Stimulated activated CD4-positive, alpha-beta T cell treated with anti-CD3 and anti-CD28 coated beads, Interleukin-12 subunit alpha, Interleukin-12 subunit beta, amount 100 ng/mL, for 24 hours (primary cell): ENCODE measurements at regions not wholly inside any gene's neighbourhood (a gene's known extent, or its start where the extent isn't known, plus 50 kb on each side); places are given as distances from the start of the nearest gene placed in this dataset.
"Not testable (repeated sequence)": the region's sequence is repeated elsewhere in the genome, so short reads cannot be mapped to it uniquely, and the experiment has no call there.

ENCODE experiments used
- DNase-seq, 2 experiments: peaks; one replicate each; pipeline ENCODE4 v3.0.0-alpha.2; 2020; ENCODE audit warnings: low read depth in 2 of 2

DNA sequence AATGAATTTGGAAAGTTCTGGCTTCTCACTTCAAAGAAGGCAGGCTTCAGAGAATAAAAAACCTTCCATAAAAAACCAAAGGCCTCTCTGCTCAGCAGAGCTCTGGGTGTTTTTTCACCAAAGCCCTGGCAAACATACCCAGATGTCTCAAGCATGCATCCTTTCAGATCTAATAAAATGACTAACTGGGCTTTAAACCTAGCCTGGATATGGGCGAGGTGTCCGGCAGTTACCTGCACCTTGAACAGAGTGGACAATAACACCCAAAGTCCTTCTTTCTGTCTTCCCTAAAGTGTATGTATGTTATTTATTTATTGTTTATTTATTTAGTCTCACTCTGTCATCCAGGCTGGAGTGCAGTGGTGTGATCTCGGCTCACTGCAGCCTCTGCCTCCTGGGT is 469.3 kb downstream of the XYLT1 start:
- DNase-seq = no peak

DNA sequence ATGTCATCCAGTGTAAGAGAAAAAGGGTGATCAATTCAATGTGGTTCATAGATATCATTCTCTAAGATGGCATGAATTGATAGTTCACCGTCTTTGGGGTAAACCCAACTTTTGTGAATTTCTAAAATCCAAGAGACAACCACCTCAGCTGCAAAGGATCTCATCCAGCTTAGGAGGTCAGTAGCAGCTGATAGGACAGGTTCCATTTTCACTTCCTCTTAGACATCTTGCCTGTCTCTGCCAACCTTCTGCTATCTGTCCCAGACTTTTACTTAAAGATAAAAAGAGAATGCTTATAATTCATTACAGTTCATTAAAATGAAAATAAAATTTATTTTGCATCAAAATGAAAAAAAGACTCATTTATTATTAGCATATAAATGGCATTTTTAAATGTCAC is 468.2 kb downstream of the XYLT1 start:
- DNase-seq = no peak

DNA sequence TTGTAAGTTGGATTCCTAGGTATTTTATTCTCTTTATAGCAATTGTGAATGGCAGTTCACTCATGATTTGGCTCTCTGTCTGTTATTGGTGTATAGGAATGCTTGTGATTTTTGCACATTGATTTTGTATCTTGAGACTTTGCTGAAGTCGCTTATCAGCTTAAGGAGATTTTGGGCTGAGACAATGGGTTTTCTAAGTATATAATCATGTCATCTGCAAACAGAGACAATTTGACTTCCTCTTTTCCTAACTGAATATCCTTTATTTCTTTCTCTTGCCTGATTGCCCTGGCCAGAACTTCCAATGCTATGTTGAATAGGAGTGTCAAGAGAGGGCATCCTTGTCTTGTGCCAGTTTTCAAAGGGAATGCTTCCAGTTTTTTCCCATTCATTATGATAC is 464.8 kb downstream of the XYLT1 start:
- DNase-seq = not testable (repeated sequence)

DNA sequence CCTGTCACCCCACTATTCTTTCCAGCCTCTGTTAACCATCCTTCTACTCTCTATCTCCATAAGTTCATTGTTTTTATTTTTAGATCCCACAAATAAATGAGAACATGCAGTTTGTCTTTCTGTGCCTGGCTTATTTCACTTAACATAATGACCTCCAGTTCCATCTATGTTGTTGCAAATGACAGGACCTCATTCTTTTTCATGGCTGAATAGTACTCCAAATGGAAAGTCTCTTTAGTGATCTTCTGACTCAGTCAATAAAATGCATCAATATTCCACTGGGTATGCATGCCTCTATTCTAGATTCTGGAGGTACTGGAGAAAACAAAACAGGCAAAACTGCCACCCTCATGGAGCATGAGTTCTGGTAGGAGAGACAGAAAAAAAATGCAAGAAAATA is 459.0 kb downstream of the XYLT1 start:
- DNase-seq = no peak

DNA sequence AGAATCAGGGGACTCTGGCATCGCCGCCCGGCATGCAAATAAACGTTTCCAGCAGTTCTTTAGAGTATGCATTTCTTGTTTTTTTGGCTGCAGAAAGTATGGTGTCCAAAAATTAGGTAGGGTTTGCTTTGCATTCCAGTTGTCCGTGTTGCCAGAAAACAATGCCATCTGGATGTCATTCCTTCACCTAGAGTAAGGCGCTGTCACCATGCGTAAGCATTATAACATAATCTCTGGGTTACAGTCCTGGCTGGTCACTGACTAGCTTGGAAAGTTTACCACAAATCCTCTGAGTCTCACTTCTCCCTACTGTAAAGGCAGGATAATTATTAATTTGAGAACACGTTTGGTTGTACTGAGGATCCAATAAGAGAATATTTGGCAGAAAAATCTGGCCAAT is 457.7 kb downstream of the XYLT1 start:
- DNase-seq = no peak

DNA sequence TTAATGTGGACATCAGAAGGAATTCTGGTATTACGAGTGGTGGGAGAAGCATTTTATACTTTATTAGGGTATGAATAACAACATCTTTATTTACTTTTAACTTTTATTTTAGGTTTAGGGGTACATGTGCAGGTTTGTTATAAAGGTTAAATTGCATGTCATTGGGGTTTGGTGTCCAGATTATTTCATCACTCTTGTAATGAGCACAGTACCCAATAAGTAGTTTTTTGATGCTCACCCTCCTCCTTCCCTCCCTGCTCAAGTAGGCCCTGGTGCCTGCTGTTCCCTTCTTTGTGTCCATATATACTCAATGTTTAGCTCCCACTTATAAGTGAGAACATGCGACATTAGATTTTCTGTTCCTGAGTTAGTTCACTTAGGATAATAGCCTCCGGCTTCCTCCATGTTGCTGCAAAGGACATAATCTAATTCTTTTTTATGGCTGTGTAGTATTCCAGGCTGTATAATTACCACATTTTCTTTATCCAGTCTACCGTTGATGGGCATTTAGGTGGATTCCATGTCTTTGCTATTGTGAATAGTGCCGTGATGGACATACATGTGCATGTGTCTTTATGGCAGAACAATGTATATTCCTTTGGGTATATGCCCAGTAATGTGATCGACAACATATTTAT is 456.2 kb downstream of the XYLT1 start:
- no peak for DNase-seq

DNA sequence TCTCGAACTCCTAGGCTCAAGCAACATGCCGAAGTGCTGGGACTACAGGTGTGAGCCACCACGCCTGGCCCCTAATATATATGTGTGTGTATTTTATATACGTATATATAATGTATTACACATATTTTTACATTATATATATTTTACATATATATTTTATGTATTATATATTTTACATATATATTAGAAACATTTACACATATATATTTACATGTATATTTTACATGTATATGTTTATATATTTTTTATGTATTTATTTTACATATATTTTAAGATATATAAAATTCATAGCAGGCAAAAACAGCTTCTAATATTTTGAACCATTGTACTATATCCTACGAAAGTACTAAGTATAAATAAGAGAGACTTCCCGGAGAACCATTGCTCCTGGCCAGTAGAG is 455.1 kb downstream of the XYLT1 start:
- DNase-seq = no peak

DNA sequence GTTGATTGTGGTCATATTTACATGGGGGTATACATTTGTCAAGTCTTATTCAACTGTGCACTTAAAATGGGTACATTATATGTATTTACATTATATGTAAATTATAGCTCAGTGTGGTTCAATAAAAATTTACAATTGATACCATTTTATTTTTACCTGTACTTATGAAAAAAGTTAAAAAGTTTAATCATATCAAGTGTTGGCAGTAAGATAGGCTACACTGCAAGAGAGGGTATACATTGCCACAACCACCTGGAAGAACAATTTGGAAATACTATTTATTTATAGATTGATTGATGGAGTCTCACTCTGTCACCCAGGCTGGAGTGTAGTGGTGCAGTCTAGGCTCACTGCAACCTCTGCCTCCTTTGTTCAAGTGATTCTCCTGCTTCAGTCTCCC is 453.3 kb downstream of the XYLT1 start:
- DNase-seq = no peak

DNA sequence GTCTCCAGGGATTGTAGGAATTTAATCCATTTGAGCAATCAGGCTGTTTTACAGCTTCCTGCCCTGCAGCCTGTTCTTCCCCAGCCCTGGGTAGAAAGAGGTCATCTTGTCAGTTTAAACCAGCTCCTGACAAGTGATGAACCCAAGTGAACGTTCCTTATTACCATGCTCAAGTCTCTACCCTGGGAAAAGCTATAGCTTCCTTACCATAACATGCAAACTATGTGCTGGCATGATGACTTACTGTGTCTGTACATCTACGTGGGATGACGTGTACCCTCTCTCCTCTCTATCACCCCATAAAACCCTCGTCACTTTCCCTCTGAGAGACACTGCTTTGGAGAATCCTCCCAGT is 452.2 kb downstream of the XYLT1 start:
- no peak for DNase-seq

DNA sequence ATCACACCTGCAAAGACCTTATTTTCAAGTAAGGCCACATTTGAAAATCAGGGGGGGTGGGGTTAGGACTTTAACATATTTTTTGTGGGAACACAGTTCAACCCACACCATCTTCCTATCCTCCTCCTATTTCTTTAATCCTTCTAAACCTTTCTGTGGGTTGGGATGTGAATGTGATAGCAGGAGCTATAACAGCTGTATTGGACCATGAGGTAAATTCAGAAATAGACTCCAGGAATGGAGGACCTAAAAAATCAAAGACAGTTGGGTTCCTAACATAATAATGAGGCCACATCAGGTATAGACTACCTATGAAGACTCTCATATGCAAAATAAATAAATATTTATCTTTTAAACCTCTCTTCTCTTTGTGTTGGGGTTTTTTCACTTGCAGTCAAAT is 451.4 kb downstream of the XYLT1 start:
- no peak for DNase-seq

DNA sequence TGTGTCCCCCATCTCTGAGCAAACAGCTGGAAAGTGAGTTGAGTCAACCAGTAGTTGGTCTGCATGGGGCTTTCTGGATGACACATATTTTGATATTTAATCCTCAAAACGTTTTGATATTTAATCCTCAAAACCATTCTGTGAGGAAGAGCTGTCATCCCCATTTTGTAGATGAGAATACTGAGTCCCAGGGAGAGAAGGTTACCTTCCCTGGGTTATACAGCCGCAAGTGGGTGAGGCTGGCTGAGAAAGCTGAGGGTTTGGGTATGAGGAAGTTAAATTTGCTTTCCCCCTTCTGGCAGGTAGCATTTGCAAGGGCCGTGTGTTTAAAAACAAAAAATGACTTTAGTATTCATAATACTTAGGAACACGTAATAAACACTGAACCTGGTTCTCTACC is 447.2 kb downstream of the XYLT1 start:
- DNase-seq = no peak

DNA sequence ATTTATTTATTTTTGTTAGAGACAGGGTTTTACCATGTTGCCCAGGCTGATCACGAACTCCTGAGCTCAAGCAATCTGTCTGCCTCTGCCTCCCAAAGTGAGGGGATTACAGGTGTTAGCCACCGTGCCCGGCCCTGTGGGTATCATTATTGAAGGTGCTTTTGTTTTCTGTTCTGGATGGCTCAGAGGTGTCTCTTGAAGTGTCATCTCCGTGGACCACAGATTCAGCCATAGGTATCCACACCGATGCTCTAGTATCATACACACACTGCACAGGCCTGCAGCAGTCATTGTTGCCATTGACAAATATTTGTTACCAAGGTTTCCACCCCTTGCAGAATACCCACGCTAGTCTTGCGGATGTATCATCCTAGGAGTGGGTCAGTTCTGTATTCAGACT is 446.2 kb downstream of the XYLT1 start:
- no peak for DNase-seq

DNA sequence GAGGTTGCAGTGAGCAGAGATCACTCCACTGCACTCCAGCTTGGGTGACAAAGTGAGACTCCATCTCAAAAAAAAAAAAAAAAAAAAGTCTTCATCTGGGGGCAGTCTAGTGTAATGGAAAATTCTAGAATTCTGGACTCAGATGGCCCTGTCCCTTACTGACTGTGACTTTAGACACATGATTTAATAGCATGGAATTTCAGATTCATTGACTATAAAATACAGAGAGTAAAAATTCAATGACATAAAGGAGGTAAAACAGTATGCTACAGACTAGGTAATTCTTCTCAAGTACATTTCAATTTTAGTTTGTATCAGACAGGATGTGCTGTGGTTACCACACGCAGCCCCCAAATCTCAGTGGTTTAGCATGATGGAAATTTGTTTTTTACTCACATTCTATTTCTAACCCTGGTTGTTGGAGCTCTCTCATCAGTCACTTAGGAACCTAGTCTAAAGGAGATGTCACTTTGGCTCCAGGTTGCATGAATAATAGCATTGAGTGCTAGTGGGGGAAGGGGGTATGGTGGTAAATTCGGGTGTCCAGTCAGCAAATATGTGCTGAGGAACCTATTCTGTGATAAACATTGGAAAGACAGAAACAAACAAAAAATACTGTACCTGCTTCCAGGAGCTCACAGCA is 444.0 kb downstream of the XYLT1 start:
- DNase-seq = peak in 1 of 2 experiments; percentile 8

DNA sequence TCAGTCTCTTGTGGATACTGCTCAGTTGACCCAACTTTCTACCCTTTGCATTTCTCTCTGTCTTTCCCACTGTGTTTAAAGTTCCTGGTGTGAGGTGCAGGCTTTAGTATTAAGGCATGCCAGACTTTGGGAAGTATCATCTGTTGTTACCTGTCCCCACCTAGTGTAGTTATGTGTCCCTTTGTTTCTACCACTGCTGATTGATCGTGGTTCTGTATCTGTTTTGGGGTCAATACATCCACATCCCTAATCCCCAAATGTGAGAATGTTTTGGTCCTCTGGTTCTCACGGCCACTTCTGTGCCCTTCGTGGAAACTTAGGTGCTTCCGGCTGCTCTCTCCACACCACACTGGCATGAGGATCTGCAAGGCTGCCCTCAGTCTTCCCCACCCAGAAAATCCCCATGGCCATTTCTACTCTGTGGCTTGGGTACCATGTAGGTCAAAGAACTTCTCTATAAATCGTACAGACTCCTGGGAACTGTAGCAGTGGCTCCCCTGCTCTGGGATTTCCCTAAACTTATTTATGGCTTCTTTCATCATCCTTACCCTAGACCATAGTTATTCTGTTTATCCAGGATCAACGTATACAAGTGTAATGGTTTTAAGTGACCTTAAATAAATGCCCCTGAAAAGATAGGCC is 443.2 kb downstream of the XYLT1 start:
- DNase-seq = no peak

DNA sequence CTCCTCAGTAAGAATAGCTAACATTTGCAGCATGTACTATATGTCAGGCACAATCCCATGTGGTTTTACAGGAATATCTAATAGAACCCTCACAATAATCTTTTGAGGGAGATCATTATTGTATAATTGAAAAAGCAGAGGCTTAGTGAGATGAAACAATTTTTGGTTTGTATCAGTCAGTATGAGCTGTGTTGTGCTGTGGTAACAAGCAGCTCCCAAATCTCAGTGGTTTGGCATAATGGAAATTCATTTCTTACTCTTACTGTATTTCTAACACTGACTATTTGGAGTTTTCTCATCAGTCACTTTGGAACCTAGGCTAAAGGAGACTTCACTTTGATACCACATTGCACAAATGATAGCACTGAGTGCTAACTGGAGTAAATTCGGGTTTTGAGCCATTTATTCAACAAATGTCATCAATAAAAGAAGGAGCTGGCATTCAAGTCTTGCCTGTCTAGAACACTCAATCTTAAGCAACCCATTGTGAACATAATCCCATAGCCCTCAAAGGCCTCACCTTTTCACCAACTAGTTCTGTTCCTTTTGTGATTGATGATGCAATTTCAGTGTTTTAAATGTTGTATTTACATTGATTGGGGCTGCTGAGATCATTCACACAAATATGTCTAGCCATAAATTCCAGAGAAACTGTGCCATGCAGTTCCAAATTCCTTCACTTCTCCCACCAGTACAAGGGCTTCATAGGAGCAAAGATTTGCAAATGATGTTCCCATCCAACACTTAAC is 441.0 kb downstream of the XYLT1 start:
- DNase-seq = no peak

DNA sequence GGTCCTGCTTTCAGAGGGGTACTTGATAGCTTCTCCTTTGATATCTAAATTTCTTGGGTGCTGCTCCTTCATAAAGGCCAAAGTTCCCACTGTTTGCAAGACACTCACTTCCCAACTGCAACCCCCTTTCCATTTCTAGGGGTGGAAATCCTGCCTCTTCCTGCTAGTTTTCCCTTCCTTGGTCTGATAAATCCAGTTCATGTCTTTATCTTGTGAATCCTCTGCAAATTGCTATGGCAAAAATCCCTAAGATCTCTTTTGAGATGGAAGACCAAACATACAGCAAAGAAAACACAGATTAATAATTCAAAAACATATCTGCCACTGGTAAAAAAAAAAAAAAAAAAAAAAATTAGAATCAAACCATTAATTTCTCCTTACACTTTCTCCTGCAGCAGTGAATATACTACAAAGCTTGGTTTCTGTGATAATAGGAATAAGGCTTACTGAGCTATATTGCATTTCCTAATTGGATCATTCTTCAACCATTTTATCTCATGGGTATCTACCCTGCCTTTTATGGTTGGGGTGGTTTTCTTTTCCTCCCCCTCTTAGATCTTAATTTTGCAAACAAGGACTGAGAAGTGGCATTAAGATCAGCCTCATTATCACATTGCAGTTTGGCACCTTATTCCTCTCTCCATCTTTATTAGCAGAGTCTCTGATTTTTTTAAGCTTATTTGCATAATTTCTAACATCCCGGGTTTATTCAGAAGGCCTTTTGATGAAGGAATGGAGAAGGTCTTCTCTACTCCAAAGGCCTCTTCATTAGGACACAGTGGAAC is 439.1 kb downstream of the XYLT1 start:
- no peak for DNase-seq

DNA sequence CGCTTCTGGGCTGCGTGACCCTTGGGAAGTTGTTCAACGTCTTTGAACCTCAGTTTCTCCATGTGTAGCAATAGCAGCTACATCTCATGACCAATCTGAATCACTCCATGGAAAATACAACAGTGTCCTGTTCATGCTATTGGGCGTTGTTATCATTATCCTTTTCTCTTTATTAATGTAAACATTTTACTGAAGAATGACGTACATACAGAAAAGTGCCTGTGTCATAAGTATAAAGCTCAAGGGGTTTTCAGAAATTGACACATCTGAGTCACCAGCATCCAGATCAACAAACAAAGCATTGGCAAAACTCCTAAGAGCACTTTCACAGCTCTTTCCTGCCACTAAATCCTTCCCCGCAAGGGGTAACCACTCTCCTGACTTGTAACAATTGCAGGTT is 438.4 kb downstream of the XYLT1 start:
- DNase-seq = no peak

DNA sequence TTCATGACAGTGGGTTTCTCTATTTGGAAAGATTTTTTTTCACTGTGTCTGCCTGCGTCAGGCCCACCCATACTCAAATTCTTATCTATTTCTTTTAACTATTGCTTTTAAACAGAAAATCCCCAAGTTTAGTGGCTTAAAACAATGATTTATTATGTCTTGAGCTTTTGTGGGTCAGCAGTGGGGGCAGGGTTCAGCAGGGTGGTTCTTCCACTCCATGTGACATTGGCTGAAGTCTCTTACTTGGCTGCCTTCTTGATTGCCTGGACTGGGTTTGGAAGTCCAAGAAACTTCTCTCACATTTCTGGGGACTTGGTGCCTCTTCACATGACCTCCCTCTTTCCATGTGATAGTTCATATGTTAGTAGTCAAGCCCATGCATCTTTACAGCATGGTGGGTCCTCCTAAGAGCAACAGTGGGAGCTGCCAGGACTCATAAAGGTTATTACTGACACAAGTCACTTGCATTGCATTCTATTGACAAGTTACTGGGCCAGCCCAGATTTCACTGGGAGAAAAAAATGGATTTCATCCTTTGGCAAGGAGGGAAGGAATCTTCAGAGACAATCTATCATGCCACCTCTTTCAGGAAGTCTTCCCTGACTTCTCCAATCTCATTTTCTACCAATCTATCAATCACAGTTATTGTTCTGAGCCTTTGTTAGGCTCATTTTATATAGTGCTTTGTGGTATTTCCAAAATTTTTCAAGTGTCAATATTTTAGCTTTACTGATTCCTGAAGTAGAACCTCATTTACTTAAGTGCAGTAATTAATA is 436.1 kb downstream of the XYLT1 start:
- DNase-seq = no peak

DNA sequence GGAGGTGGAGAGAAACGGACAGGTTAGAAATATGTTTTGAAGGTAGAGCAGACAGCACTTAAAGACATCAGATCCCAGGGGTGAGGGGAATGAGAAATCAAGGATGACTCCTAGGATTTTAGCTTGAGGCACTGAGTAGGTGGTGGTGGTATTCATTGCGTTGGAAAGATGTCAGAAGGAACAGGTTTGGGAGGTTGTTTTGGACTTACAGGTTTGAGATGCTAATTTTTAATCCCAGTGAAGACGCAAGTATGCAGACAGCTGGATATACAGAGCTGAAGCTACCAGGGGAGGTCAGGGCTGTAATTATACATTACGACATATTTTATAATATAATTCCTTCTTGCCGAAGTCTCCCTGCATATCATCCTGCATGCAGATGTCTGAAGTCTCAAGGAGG is 433.3 kb downstream of the XYLT1 start:
- DNase-seq = no peak

DNA sequence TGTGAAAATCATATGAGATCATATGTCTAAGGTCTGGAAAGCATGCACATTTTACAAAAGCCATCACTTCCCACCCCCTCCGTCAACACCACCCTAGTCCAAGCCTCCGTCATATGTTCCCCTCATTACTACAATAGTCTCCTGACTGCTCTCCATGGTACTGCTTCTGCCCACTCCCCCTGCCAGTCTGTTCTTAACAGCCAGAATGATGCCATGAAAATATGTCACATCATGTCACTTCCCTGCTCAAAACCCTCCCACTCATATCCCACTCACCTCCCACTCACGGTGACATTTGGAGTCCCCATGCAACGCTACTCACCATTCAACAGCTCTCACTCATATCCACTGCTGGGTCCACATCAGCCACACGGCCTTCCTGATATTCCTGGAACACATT is 432.3 kb downstream of the XYLT1 start:
- DNase-seq = no peak

DNA sequence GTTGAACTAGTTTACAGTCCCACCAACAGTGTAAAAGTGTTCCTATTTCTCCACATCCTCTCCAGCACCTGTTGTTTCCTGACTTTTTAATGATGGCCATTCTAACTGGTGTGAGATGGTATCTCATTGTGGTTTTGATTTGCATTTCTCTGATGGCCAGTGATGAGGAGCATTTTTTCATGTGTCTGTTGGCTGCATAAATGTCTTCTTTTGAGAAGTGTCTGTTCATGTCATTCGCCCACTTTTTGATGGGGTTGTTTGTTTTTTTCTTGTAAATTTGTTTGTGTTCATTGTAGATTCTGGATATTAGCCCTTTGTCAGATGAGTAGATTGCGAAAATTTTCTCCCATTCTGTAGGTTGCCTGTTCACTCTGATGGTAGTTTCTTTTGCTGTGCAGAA is 421.7 kb downstream of the XYLT1 start:
- DNase-seq = not testable (repeated sequence)
